Sigmoid colon (tissue), 6 donors: ENCODE measurements at regions not wholly inside any gene's neighbourhood (a gene's known extent, or its start where the extent isn't known, plus 50 kb on each side); places are given as distances from the start of the nearest gene placed in this dataset.
"Not testable (repeated sequence)": the region's sequence is repeated elsewhere in the genome, so short reads cannot be mapped to it uniquely, and the experiment has no call there.

Experiments used
- DNase-seq: peaks from one replicate; pipeline ENCODE4 v3.0.0-alpha.2; 2019
- H3K27ac ChIP-seq, 4 donors: fragments of 200-600 bp; sonication (generic); one replicate each; pipeline ENCODE4 v1.5.1; 2016 to 2019; ENCODE audit warnings: mild to moderate bottlenecking in 1 of 4
- H3K27me3 ChIP-seq, 3 donors: fragments of 200-600 bp; sonication (generic); one replicate each; pipeline ENCODE4 v1.5.1; 2019; ENCODE audit warnings: mild to moderate bottlenecking in 1 of 3
- H3K36me3 ChIP-seq, 4 donors: fragments of 200-600 bp; sonication (generic); one replicate each; pipeline ENCODE4 v1.5.1; 2016 to 2019
- H3K4me1 ChIP-seq, 4 donors: fragments of 200-600 bp; sonication (generic); one replicate each; pipeline ENCODE4 v1.5.1; 2017 to 2019
- H3K4me3 ChIP-seq, 4 donors: fragments of 200-600 bp; sonication (generic); one replicate each; pipeline ENCODE4 v1.5.1; 2017 to 2019; ENCODE audit warnings: mild to moderate bottlenecking in 2 of 4, moderate library complexity in 1 of 4
- H3K9me3 ChIP-seq, 4 donors: fragments of 200-600 bp in 3 of 4; sonication (generic) in 3 of 4; one replicate each; pipeline versions ENCODE4 v1.5.1 to v1.6.1; 2013 to 2019
- EP300 ChIP-seq, 4 donors: sonication (generic); formaldehyde crosslinking; IDR thresholded peaks; one replicate each; pipeline ENCODE4 v1.6.1; 2017; ENCODE audit warnings: antibody characterized with exemption in 4 of 4
- POLR2A ChIP-seq, 2 donors: fragments of 450-650 bp; IDR thresholded peaks; one replicate each; pipeline ENCODE4 v1.6.1; 2016; ENCODE audit warnings: antibody characterized with exemption in 2 of 2, mild to moderate bottlenecking in 2 of 2, moderate library complexity in 2 of 2
- POLR2AphosphoS5 ChIP-seq, 4 donors: sonication (generic); formaldehyde crosslinking; IDR thresholded peaks; one replicate each; pipeline ENCODE4 v1.6.1; 2017; ENCODE audit warnings: antibody characterized with exemption in 4 of 4
- WGBS, 2 donors: extraction: QIAGEN DNeasy Blood & Tissue Kit; methylation state at CpG; one replicate each; pipeline ENCODE4 v1.1.7; 2013; 5-methylcytosine and 5-hydroxymethylcytosine counted together
- intact Hi-C: fragments of 100-400 bp; cut with DNase I; formaldehyde crosslinking; loops from one replicate; pipeline ENCODE4 v1.15.1; 2023
- TF ChIP-seq, protein P1 (sequence below), 4 experiments: fragments of 450-650 bp in 3 of 4; fragments of 200-600 bp in 1 of 4; IDR thresholded peaks; one replicate each; pipeline ENCODE4 v1.5.1; 2016 to 2019; ENCODE audit warnings: antibody characterized with exemption in 4 of 4, mild to moderate bottlenecking in 3 of 4, moderate library complexity in 2 of 4
- donor health status: healthy with polysubstance abuse.
- donor health status: healthy.

DNA sequence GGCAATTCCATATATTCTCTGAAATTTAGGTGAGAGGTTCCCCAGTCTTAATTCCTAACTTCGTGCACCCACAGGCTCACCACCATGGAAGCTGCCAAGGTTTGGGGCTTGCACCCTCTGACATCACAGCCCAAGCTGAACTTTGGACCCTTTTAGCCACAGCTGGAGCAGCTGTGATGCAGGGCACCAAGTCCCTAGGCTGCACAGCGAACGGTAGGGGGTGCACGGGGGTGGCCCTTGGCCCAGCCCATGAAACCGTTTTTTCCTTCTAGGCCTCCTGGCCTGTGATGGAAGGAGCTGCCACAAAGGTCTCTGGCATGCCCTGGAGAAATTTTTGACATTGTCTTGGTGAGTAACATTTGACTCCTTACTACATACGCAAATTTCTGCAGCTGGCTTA lies 251.9 kb upstream of the GRM3 start:
- no peaks in the 10 kb centered on the region for H3K4me1 ChIP-seq
- no peak overlapping the region for H3K27ac ChIP-seq
- H3K4me3 ChIP-seq, result no peak overlapping the region
- intact Hi-C loops, result no loop called here
- WGBS, 2 donors, result 66 to 70% methylated on average over 6 of the region's 6 CpGs
- H3K27me3 ChIP-seq, result no peaks in the 10 kb centered on the region
- no peaks in the 10 kb centered on the region for H3K9me3 ChIP-seq
- H3K36me3 ChIP-seq, result no peaks in the 10 kb centered on the region
- no peak for TF ChIP-seq POLR2A (IDR thresholded peaks at IDR 0.05)
- TF ChIP-seq POLR2AphosphoS5 (IDR thresholded peaks at IDR 0.05), result no peak
- no peak for TF ChIP-seq EP300 (IDR thresholded peaks at IDR 0.05)
- TF ChIP-seq, protein P1, sequence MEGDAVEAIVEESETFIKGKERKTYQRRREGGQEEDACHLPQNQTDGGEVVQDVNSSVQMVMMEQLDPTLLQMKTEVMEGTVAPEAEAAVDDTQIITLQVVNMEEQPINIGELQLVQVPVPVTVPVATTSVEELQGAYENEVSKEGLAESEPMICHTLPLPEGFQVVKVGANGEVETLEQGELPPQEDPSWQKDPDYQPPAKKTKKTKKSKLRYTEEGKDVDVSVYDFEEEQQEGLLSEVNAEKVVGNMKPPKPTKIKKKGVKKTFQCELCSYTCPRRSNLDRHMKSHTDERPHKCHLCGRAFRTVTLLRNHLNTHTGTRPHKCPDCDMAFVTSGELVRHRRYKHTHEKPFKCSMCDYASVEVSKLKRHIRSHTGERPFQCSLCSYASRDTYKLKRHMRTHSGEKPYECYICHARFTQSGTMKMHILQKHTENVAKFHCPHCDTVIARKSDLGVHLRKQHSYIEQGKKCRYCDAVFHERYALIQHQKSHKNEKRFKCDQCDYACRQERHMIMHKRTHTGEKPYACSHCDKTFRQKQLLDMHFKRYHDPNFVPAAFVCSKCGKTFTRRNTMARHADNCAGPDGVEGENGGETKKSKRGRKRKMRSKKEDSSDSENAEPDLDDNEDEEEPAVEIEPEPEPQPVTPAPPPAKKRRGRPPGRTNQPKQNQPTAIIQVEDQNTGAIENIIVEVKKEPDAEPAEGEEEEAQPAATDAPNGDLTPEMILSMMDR (IDR thresholded peaks at IDR 0.05), result no peak
- DNase-seq, result no peak

DNA sequence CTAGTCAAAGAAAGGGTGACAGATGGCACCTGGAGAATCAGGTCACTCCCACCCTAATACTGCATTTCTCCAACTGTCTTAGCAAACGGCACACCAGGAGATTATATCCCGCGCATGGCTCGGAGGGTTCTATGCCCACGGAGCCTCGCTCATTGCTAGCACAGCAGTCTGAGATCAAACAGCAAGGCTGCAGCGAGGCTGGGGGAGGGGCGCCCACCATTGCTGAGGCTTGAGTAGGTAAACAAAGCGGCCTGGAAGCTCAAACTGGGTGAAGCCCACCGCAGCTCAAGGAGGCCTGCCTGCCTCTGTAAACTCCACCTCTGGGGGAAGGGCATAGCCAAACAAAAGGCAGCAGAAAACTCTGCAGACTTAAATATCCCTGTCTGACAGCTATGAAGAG lies 268.1 kb upstream of the GRM3 start:
- intact Hi-C loops, result not testable (repeated sequence)

DNA sequence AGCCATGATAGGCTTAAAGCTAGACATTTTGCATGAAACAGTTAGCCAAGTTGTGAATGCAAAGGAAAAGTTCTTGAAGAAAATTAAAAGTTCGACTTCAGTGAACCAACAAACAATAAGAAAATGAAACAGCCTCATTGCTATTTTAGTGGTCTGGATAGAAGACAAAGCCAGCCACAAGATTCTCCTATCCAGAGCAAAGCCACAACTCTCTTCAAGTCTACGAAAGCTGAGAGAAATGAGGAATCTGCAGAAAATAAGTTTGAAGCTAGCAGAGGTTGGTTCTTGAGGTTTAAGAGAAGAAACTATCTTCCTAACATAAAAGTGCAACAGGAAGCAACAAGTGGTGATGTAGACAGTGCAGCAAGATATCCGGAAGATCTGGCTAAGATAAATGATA lies 271.4 kb upstream of the GRM3 start:
- WGBS, 2 donors, result 72 to 84% methylated on average over 3 of the region's 3 CpGs
- Histone ChIP-seq H3K27ac (no peak overlapping the region), H3K4me3 (no peak overlapping the region), H3K36me3 (no peaks in the 10 kb centered on the region), H3K27me3 (no peaks in the 10 kb centered on the region), H3K9me3 (no peaks in the 10 kb centered on the region), H3K4me1 (no peaks in the 10 kb centered on the region)
- TF ChIP-seq POLR2AphosphoS5 (IDR thresholded peaks at IDR 0.05), result no peak
- TF ChIP-seq, protein P1 (IDR thresholded peaks at IDR 0.05), result no peak
- TF ChIP-seq EP300 (IDR thresholded peaks at IDR 0.05), result no peak
- TF ChIP-seq POLR2A (IDR thresholded peaks at IDR 0.05), result no peak
- no peak for DNase-seq
- intact Hi-C loops, result no loop called here

More for the DNA sequence above, 268.1 kb upstream of the GRM3 start:
- 88 to 90% methylated on average over 10 of the region's 10 CpGs for WGBS, 2 donors
- H3K27ac ChIP-seq, DNase-seq, H3K27me3 ChIP-seq, H3K4me1 ChIP-seq, H3K9me3 ChIP-seq, H3K36me3 ChIP-seq, H3K4me3 ChIP-seq: not testable (repeated sequence)

DNA sequence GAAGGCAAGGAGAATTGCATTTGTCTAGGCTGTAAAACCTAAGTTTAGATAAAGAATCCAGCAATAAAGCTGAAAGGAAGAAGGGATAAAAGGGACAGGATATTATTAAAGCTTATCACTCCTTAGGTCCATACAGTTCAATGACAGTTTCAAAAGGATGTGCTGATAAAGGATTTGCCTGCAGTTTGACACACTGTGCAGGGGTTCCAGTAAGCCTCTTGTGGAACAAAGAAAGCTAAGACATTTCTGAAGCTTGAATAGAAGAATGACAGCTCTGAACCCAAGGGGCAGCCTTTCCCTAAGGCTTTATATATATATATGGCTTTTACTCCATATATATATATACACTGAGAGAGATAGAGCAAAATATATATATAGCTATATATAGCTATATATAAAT lies 276.8 kb upstream of the GRM3 start:
- no peak overlapping the region for H3K4me3 ChIP-seq
- no peaks in the 10 kb centered on the region for H3K27me3 ChIP-seq
- H3K9me3 ChIP-seq, result no peaks in the 10 kb centered on the region
- H3K27ac ChIP-seq, result no peak overlapping the region
- TF ChIP-seq POLR2A (IDR thresholded peaks at IDR 0.05), result no peak
- TF ChIP-seq POLR2AphosphoS5 (IDR thresholded peaks at IDR 0.05), result no peak
- TF ChIP-seq, protein P1 (IDR thresholded peaks at IDR 0.05), result no peak
- TF ChIP-seq EP300 (IDR thresholded peaks at IDR 0.05), result no peak
- DNase-seq, result no peak
- no peaks in the 10 kb centered on the region for H3K4me1 ChIP-seq
- no peaks in the 10 kb centered on the region for H3K36me3 ChIP-seq
- intact Hi-C loops, result no loop called here

DNA sequence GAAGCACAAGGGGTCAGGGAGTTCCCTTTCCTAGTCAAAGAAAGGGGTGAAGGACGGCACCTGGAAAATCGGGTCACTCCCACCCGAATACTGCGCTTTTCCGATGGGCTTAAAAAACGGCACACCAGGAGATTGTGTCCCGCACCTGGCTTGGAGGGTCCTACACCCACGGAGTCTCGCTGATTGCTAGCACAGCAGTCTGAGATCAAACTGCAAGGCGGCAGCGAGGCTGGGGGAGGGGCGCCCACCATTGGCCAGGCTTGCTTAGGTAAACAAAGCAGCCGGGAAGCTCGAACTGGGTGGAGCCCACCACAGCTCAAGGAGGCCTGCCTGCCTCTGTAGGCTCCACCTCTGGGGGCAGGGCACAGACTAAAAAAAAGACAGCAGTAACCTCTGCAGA lies 303.3 kb upstream of the GRM3 start:
- H3K4me1 ChIP-seq, H3K27me3 ChIP-seq, H3K4me3 ChIP-seq, H3K36me3 ChIP-seq, intact Hi-C loops, DNase-seq, H3K9me3 ChIP-seq, H3K27ac ChIP-seq: not testable (repeated sequence)
- 83% methylated on average over 14 of the region's 14 CpGs for WGBS, 2 donors

DNA sequence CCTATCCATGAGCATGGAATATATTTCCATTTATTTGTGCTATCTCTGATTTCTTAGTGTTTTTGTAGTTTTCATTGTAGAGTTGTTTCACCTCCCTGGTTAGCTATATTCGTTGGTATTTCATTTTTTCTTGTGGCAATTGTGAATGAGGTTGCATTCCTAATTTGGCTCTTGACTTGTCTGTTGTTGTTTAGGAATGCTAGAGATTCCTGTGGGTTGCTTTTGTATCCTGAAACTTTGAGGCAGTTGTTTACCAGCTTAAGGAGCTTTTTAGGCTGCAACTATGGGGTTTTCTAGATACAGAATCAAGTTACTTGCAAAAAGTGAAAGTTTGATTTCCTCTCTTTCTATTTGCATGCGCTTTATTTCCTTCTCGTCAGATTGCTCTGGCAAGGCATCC lies 304.7 kb upstream of the GRM3 start:
- Histone ChIP-seq H3K4me3 (no peak overlapping the region), H3K27me3 (no peaks in the 10 kb centered on the region), H3K4me1 (no peaks in the 10 kb centered on the region), H3K27ac (no peak overlapping the region), H3K9me3 (no peaks in the 10 kb centered on the region), H3K36me3 (no peaks in the 10 kb centered on the region)
- no peak for DNase-seq
- 77 to 79% methylated on average over 3 of the region's 3 CpGs for WGBS, 2 donors
- intact Hi-C loops, result no loop called here
- TF ChIP-seq EP300 (IDR thresholded peaks at IDR 0.05), result no peak
